ENCODE measurements at regions not wholly inside any gene's neighbourhood (a gene's known extent, or its start where the extent isn't known, plus 50 kb on each side); places are given as distances from the start of the nearest gene placed in this dataset.

- TF ChIP-seq GATA2 (IDR thresholded peaks at IDR 0.05; ENCODE audit: low read depth, low read length) (no peak), GATA3 (IDR thresholded peaks at IDR 0.05; ENCODE audit: low read depth, low read length) (no peak)
Observed at GRCh38 chr4:31929676-31930345, 1209.6 kb downstream of the PCDH7 start.

Measured in SH-SY5Y (cell line).